Mucosa of rectum (tissue), 2 donors: ENCODE measurements at regions not wholly inside any gene's neighbourhood (a gene's known extent, or its start where the extent isn't known, plus 50 kb on each side); places are given as distances from the start of the nearest gene placed in this dataset.
"Not testable (repeated sequence)": the region's sequence is repeated elsewhere in the genome, so short reads cannot be mapped to it uniquely, and the experiment has no call there.

ENCODE experiments used
- H3K27ac ChIP-seq, 2 donors: one replicate each; pipeline ENCODE4 v1.7.0; 2013; ENCODE audit warnings: inconsistent platforms in 2 of 2, low read depth in 2 of 2, low read length in 2 of 2
- H3K27me3 ChIP-seq, 2 donors: one replicate each; pipeline ENCODE4 v1.7.0; 2013; ENCODE audit warnings: low read length in 2 of 2; ENCODE audit not compliant: control insufficient read depth in 2 of 2, insufficient read depth in 2 of 2
- H3K36me3 ChIP-seq, 2 donors: one replicate each; pipeline ENCODE4 v1.7.0; 2013; ENCODE audit warnings: low read length in 2 of 2; ENCODE audit not compliant: control insufficient read depth in 2 of 2, insufficient read depth in 2 of 2
- H3K4me1 ChIP-seq, 2 donors: one replicate each; pipeline ENCODE4 v1.7.0; 2013; ENCODE audit warnings: low read length in 2 of 2, mild to moderate bottlenecking in 1 of 2; ENCODE audit not compliant: control insufficient read depth in 2 of 2, insufficient read depth in 2 of 2
- H3K4me3 ChIP-seq, 2 donors: one replicate each; pipeline ENCODE4 v1.7.0; 2013; ENCODE audit warnings: low read length in 2 of 2
- H3K9ac ChIP-seq, 2 donors: one replicate each; pipeline ENCODE4 v1.7.0; 2013; ENCODE audit warnings: low read length in 2 of 2, low read depth in 1 of 2, mild to moderate bottlenecking in 1 of 2
- H3K9me3 ChIP-seq, 2 donors: one replicate each; pipeline ENCODE4 v1.7.0; 2013; ENCODE audit warnings: low read length in 2 of 2; ENCODE audit not compliant: control insufficient read depth in 2 of 2
- donor health status: healthy.
- donor health status: Normal muscosa, but diverticular disease.

DNA sequence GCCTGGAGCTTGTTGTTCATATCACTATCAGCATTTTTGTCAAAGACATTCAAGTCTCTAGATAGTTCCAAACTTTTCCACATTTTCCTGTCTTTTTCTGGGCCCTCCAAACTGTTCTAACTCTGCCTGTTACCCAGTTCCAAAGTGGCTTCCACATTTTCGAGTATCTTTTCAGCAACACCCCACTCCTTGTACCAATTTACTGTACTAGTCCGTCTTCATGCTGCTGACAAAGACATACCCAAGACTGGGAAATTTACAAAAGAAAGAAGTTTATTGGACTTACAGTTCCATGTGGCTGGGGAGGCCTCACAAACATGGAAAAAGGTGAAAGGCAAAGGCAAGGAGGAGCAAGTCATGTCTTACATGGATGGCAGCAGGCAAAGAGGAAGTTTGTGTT is 575.2 kb upstream of the ACVR2A start:
- H3K27me3 ChIP-seq, H3K9ac ChIP-seq, H3K4me3 ChIP-seq, H3K4me1 ChIP-seq, H3K9me3 ChIP-seq, H3K27ac ChIP-seq, H3K36me3 ChIP-seq: not testable (repeated sequence)

GRCh38 chr2:147260241-147260640 is 584.6 kb upstream of the ACVR2A start:
- Histone ChIP-seq H3K27ac (no peak overlapping the region), H3K27me3 (no peaks in the 10 kb centered on the region), H3K4me3 (no peak overlapping the region), H3K4me1 (no peaks in the 10 kb centered on the region), H3K9me3 (no peaks in the 10 kb centered on the region), H3K9ac (no peak overlapping the region), H3K36me3 (no peaks in the 10 kb centered on the region)

- Histone ChIP-seq H3K4me3 (no peak overlapping the region), H3K27me3 (no peaks in the 10 kb centered on the region), H3K9ac (no peak overlapping the region), H3K4me1 (no peaks in the 10 kb centered on the region), H3K9me3 (no peaks in the 10 kb centered on the region), H3K27ac (no peak overlapping the region), H3K36me3 (no peaks in the 10 kb centered on the region)
Observed at GRCh38 chr2:147255812-147256211, 589.0 kb upstream of the ACVR2A start.

- H3K4me1 ChIP-seq: no peaks in the 10 kb centered on the region
- H3K9me3 ChIP-seq: no peaks in the 10 kb centered on the region
Observed at GRCh38 chr2:147250652-147251356, 594.0 kb upstream of the ACVR2A start.

GRCh38 chr2:147247749-147248148 is 597.1 kb upstream of the ACVR2A start:
- no peaks in the 10 kb centered on the region for H3K4me1 ChIP-seq
- H3K27me3 ChIP-seq: no peaks in the 10 kb centered on the region
- no peaks in the 10 kb centered on the region for H3K9me3 ChIP-seq
- H3K27ac ChIP-seq: no peak overlapping the region
- H3K9ac ChIP-seq: no peak overlapping the region
- no peak overlapping the region for H3K4me3 ChIP-seq
- no peaks in the 10 kb centered on the region for H3K36me3 ChIP-seq

More at GRCh38 chr2:147250652-147251356, 594.0 kb upstream of the ACVR2A start:
- Histone ChIP-seq H3K4me3 (no peak overlapping the region), H3K36me3 (no peaks in the 10 kb centered on the region), H3K27me3 (no peaks in the 10 kb centered on the region), H3K27ac (no peak overlapping the region), H3K9ac (no peak overlapping the region)

GRCh38 chr2:147242445-147242844 is 602.4 kb upstream of the ACVR2A start:
- Histone ChIP-seq H3K27me3 (no peaks in the 10 kb centered on the region), H3K4me3 (no peak overlapping the region), H3K36me3 (no peaks in the 10 kb centered on the region)

GRCh38 chr2:147236601-147237000 is 608.2 kb upstream of the ACVR2A start:
- H3K27ac ChIP-seq: no peak overlapping the region
- no peaks in the 10 kb centered on the region for H3K27me3 ChIP-seq
- no peak overlapping the region for H3K9ac ChIP-seq
- H3K4me1 ChIP-seq: no peaks in the 10 kb centered on the region
- H3K9me3 ChIP-seq: no peaks in the 10 kb centered on the region
- H3K36me3 ChIP-seq: no peaks in the 10 kb centered on the region
- H3K4me3 ChIP-seq: no peak overlapping the region

More at GRCh38 chr2:147242445-147242844, 602.4 kb upstream of the ACVR2A start:
- Histone ChIP-seq H3K9ac (no peak overlapping the region), H3K9me3 (no peaks in the 10 kb centered on the region), H3K4me1 (no peaks in the 10 kb centered on the region), H3K27ac (no peak overlapping the region)

GRCh38 chr2:147232225-147232669 is 612.6 kb upstream of the ACVR2A start:
- H3K4me1 ChIP-seq: no peaks in the 10 kb centered on the region
- no peak overlapping the region for H3K9ac ChIP-seq
- H3K4me3 ChIP-seq: no peak overlapping the region
- H3K27ac ChIP-seq: no peak overlapping the region
- no peaks in the 10 kb centered on the region for H3K36me3 ChIP-seq
- no peaks in the 10 kb centered on the region for H3K27me3 ChIP-seq
- no peaks in the 10 kb centered on the region for H3K9me3 ChIP-seq

DNA sequence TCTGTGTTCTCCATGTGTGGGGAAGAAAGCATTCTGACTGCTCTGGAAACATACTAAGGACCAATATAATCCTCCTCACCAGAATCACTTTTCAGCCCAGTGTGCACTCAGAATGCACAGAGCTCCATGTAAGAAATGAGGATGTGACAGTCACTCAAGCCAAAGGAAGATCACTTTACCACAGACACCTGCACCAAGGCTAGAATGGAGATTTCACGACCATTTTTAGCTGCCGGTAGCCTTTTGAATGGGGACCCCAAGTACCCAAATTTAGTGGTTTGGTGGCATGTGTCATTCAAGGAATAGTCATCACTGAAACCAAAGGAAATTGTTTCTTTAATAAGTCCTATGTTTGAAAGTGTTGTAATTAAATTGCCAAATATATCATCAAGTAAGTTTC is 613.2 kb upstream of the ACVR2A start:
- Histone ChIP-seq H3K27me3 (no peaks in the 10 kb centered on the region), H3K36me3 (no peaks in the 10 kb centered on the region), H3K9ac (no peak overlapping the region), H3K9me3 (no peaks in the 10 kb centered on the region), H3K4me1 (no peaks in the 10 kb centered on the region), H3K4me3 (no peak overlapping the region), H3K27ac (no peak overlapping the region)

DNA sequence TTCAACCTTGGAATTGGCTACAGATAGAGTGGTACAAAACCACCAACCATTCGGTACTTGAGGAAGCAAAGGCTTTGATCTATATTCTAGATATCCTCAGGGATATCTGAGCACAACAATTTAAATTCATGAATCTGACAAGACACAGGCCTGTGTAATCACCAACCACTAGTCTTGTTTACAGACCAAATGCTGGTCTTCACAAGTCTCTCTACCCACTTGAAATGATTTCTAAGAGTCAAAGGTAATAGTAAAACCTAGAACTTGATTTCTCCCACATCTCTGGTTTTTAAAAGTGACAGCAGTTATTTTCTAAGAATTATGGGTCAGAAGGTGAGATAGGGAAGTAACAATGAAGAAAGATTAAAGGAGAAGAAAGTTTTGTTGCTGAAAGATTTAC is 613.7 kb upstream of the ACVR2A start:
- Histone ChIP-seq H3K9me3 (no peaks in the 10 kb centered on the region), H3K36me3 (no peaks in the 10 kb centered on the region), H3K4me1 (no peaks in the 10 kb centered on the region), H3K27ac (no peak overlapping the region), H3K27me3 (no peaks in the 10 kb centered on the region), H3K9ac (no peak overlapping the region), H3K4me3 (no peak overlapping the region)
